Left renal pelvis (tissue), 4 donors: ENCODE measurements at regions not wholly inside any gene's neighbourhood (a gene's known extent, or its start where the extent isn't known, plus 50 kb on each side); places are given as distances from the start of the nearest gene placed in this dataset.
"Not testable (repeated sequence)": the region's sequence is repeated elsewhere in the genome, so short reads cannot be mapped to it uniquely, and the experiment has no call there.

Experiments
- DNase-seq, 4 donors: peaks; one replicate each; pipeline ENCODE4 v3.0.0-alpha.2; 2013; ENCODE audit warnings: low read depth in 4 of 4, low spot score in 3 of 4

DNA sequence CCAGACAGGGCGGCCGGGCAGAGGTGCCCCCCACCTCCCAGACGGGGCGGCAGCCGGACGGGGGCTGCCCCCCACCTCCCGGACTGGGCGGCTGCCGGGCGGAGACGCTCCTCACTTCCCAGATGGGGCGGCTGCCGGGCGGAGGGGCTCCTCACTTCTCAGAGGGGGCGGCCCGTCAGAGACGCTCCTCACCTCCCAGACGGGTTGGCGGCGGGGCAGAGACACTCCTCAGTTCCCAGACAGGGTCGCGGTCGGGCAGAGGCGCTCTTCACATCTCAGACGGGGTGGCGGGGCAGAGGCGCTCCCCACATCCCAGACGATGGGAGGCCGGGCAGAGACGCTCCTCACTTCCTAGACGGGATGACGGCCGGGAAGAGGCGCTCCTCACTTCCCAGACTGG lies 68.5 kb upstream of the GPC4 start:
- DNase-seq: not testable (repeated sequence)

DNA sequence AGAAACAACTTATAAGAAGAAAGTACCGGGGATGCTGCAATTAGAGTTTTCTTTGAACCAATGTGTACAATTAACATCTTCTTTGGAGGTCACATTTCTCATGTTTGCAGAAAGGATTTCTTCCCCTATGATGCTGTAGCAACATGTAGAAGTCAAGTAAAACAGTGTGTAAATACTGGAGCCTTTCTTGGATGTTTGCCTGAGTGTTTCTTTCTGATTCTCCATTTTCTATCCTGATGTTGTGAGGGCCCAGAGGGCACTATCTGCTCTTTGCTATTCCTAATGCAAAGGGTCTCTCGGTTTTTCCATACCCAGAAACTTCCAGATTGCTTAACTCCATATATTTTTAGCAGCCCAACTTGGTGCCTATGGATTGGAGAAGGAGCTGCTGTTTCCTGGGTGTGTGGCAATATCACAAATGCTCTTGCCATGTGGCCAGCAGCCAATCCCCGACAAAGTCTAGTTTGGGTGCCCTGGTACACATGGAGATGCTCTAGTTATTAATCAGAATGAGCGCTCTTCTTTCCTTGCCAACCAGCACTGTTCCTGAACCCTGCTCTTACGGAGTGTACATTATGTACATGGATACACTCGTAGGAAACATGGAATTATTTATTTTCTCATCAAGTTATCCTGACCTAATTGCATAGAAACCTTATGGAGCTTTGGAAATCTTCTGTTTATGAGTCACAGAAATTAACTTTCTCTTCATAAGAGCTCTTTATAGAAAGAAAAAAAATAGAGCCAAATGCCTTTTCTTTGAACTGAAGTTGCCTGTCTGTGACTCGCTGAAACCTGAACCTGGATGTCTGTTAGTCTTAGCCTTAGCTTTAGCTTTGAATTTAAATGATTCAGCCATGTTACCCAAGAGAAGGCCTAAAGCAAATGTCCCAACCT lies 67.0 kb upstream of the GPC4 start:
- DNase-seq: no peak

DNA sequence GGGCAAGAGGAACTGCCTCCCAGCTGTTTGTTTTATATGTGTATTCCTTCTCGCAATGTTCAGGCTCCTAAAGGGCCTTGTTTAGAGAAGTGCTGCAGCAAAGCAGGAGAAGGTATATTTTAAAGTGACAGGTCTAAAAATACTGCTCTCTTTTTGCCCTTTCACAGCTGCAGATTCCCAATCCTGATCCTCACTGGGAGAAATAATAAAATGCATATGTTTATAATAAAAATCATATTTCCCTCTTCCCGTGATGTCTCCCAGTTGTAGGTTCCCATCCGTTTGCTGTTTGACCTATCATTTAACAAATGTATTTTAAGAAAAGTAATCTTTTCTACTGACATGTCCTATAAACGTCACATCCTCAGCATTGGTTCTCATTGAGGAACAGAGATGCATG lies 62.7 kb upstream of the GPC4 start:
- DNase-seq: no peak

- no peak for DNase-seq
These were observed 60.7 kb upstream of the GPC4 start for GRCh38 chrX:133475953-133476352.

DNA sequence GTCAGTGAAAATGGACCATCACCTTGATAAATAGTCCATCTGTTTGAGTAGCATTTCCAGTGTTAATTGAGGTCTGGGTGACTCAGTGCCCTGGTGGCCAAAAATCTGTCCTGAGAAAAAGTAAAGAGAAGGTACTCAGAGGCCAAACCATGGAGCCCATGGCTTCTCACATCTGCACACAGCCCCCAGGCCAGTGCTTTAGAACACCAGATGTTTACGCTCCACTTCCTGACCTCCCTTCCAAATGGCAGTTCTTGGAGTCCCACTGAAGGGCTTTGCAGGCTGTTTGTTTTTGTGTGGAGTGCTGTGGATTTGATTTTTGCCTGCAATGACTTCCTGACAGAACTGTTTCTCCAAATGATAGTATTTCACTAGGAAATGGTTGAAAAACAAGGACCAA lies 60.2 kb upstream of the GPC4 start:
- peak in 1 of 4 donors; percentile 21 for DNase-seq

GRCh38 chrX:133474574-133474973 lies 59.3 kb upstream of the GPC4 start:
- no peak for DNase-seq

DNA sequence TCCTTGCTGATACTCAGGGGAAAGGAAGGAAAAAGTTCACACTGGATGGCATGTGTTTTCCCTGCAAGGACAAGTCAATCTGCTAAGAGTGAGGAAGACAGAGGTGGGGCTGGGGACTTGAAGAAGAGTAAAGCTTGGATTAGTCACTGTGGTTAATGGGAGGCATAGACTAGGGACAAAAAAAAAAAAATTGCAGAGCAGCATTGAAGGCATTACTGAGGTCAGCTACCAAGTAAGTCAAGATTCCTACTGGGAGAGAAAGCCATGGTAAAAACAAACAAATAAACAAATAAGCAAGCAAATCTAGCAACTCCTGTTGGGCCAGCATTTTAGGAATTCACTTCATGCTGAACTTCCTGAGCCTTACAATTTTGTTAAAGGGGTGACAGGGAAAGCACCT lies 58.2 kb upstream of the GPC4 start:
- DNase-seq: no peak

DNA sequence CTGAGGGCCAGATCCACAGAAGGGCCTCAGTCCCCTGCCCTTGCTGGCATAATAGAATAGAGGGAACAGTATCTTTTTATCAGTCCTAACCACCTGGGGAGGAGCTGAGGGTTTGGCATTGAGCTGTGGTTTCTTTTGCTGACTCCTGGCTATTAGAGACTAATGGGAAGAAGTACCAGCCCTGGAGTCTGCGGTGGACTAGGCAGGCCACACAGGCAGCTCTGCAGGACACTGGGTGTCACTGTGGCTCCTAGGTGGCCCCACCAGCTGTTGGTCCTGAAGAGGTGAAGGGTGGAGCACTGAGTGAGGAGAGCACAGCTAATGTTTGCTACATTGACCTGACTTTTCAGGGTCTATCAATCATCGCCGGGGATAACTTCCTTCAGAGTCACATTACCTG lies 52.8 kb upstream of the GPC4 start:
- DNase-seq: no peak

GRCh38 chrX:133465254-133465653 lies 50.0 kb upstream of the GPC4 start:
- no peak for DNase-seq
